HL-60 (cell line): ENCODE measurements at regions not wholly inside any gene's neighbourhood (a gene's known extent, or its start where the extent isn't known, plus 50 kb on each side); places are given as distances from the start of the nearest gene placed in this dataset.

Source experiments
- POLR2AphosphoS5 ChIP-seq: IDR thresholded peaks from 2 replicates; pipeline ENCODE4 v1.6.1; 2012; ENCODE audit warnings: low read depth
- TF ChIP-seq, protein P1 (sequence below): IDR thresholded peaks from one replicate; pipeline ENCODE4 v1.5.1; 2011; ENCODE audit warnings: low read length, control low read depth, inconsistent platforms; ENCODE audit not compliant: insufficient read depth
- TF ChIP-seq, protein P2 (sequence below): IDR thresholded peaks from 2 replicates; pipeline ENCODE4 v1.6.1; 2012; ENCODE audit warnings: low read depth; ENCODE audit not compliant: insufficient replicate concordance

- TF ChIP-seq, protein P1, sequence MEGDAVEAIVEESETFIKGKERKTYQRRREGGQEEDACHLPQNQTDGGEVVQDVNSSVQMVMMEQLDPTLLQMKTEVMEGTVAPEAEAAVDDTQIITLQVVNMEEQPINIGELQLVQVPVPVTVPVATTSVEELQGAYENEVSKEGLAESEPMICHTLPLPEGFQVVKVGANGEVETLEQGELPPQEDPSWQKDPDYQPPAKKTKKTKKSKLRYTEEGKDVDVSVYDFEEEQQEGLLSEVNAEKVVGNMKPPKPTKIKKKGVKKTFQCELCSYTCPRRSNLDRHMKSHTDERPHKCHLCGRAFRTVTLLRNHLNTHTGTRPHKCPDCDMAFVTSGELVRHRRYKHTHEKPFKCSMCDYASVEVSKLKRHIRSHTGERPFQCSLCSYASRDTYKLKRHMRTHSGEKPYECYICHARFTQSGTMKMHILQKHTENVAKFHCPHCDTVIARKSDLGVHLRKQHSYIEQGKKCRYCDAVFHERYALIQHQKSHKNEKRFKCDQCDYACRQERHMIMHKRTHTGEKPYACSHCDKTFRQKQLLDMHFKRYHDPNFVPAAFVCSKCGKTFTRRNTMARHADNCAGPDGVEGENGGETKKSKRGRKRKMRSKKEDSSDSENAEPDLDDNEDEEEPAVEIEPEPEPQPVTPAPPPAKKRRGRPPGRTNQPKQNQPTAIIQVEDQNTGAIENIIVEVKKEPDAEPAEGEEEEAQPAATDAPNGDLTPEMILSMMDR: no peak
- TF ChIP-seq POLR2AphosphoS5: no peak
- TF ChIP-seq, protein P2, sequence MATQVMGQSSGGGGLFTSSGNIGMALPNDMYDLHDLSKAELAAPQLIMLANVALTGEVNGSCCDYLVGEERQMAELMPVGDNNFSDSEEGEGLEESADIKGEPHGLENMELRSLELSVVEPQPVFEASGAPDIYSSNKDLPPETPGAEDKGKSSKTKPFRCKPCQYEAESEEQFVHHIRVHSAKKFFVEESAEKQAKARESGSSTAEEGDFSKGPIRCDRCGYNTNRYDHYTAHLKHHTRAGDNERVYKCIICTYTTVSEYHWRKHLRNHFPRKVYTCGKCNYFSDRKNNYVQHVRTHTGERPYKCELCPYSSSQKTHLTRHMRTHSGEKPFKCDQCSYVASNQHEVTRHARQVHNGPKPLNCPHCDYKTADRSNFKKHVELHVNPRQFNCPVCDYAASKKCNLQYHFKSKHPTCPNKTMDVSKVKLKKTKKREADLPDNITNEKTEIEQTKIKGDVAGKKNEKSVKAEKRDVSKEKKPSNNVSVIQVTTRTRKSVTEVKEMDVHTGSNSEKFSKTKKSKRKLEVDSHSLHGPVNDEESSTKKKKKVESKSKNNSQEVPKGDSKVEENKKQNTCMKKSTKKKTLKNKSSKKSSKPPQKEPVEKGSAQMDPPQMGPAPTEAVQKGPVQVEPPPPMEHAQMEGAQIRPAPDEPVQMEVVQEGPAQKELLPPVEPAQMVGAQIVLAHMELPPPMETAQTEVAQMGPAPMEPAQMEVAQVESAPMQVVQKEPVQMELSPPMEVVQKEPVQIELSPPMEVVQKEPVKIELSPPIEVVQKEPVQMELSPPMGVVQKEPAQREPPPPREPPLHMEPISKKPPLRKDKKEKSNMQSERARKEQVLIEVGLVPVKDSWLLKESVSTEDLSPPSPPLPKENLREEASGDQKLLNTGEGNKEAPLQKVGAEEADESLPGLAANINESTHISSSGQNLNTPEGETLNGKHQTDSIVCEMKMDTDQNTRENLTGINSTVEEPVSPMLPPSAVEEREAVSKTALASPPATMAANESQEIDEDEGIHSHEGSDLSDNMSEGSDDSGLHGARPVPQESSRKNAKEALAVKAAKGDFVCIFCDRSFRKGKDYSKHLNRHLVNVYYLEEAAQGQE: no peak
These were observed 62.2 kb upstream of the DIO3 start for GRCh38 chr14:101499080-101499479.
